Endothelial cell of umbilical vein (primary cell): ENCODE measurements at regions not wholly inside any gene's neighbourhood (a gene's known extent, or its start where the extent isn't known, plus 50 kb on each side); places are given as distances from the start of the nearest gene placed in this dataset.

Source experiments
- EZH2 ChIP-seq: IDR thresholded peaks from 2 replicates; pipeline ENCODE4 v1.6.1; 2012; ENCODE audit warnings: borderline replicate concordance, low read depth, mild to moderate bottlenecking, moderate library complexity, low read length, inconsistent platforms; ENCODE audit not compliant: severe bottlenecking
- JUN ChIP-seq: IDR thresholded peaks from 2 replicates; pipeline ENCODE4 v1.6.1; 2011; ENCODE audit warnings: borderline replicate concordance, low read depth; ENCODE audit not compliant: insufficient read length, insufficient read depth
- MYC ChIP-seq: IDR thresholded peaks from one replicate; pipeline ENCODE4 v1.6.1; 2011; ENCODE audit warnings: mild to moderate bottlenecking, low read depth, low read length
- POLR2A ChIP-seq: IDR thresholded peaks from 2 replicates; pipeline ENCODE4 v1.6.1; 2012; ENCODE audit warnings: low read depth, mild to moderate bottlenecking, control low read depth, low read length
- POLR2AphosphoS5 ChIP-seq: IDR thresholded peaks from 2 replicates; pipeline ENCODE4 v1.6.1; 2012; ENCODE audit warnings: low read depth, mild to moderate bottlenecking, control low read depth, low read length, moderate library complexity; ENCODE audit not compliant: insufficient read depth
- TF ChIP-seq, protein P1 (sequence below), 2 donors: IDR thresholded peaks; 1 replicate in 1 of 2; 2 replicates in 1 of 2; pipeline ENCODE4 v1.5.1; 2011; ENCODE audit warnings: low read length in 2 of 2, mild to moderate bottlenecking in 2 of 2, moderate library complexity in 2 of 2, control low read depth in 1 of 2, inconsistent platforms in 1 of 2, low read depth in 1 of 2; ENCODE audit not compliant: insufficient read depth in 1 of 2; ENCODE audit errors: extremely low read depth in 1 of 2
- TF ChIP-seq, protein P2 (sequence below): IDR thresholded peaks from 2 replicates; pipeline ENCODE4 v1.6.1; 2011; ENCODE audit not compliant: insufficient read depth, insufficient read length

DNA sequence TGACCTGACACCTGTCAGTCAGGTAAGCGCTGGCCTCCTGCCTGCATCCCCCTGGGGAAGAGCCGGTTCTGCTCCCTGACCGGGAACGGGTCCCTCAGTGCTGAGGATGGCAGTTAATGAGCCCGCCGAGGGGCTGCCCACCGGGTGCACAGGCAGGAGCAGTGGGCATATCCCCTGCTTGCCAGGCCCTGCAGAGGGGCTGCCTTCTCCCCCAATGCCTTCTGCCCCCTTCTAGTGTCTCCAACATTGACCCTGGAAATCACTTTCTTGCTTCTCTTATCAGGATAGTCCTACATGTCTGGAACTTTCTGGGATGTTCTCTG is 388.5 kb downstream of the SEC14L1 start:
- TF ChIP-seq POLR2AphosphoS5: no peak
- no peak for TF ChIP-seq POLR2A
- TF ChIP-seq, protein P1, sequence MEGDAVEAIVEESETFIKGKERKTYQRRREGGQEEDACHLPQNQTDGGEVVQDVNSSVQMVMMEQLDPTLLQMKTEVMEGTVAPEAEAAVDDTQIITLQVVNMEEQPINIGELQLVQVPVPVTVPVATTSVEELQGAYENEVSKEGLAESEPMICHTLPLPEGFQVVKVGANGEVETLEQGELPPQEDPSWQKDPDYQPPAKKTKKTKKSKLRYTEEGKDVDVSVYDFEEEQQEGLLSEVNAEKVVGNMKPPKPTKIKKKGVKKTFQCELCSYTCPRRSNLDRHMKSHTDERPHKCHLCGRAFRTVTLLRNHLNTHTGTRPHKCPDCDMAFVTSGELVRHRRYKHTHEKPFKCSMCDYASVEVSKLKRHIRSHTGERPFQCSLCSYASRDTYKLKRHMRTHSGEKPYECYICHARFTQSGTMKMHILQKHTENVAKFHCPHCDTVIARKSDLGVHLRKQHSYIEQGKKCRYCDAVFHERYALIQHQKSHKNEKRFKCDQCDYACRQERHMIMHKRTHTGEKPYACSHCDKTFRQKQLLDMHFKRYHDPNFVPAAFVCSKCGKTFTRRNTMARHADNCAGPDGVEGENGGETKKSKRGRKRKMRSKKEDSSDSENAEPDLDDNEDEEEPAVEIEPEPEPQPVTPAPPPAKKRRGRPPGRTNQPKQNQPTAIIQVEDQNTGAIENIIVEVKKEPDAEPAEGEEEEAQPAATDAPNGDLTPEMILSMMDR (IDR thresholded peaks at IDR 0.05; ENCODE audit: extremely low read depth in 1 of 2, insufficient read depth in 1 of 2, low read depth in 1 of 2, low read length in 2 of 2): no peak
- TF ChIP-seq, protein P2, sequence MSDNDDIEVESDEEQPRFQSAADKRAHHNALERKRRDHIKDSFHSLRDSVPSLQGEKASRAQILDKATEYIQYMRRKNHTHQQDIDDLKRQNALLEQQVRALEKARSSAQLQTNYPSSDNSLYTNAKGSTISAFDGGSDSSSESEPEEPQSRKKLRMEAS: no peak
- no peak for TF ChIP-seq JUN
- no peak for TF ChIP-seq EZH2
- no peak for TF ChIP-seq MYC
